DND-41 (cell line): ENCODE measurements at regions not wholly inside any gene's neighbourhood (a gene's known extent, or its start where the extent isn't known, plus 50 kb on each side); places are given as distances from the start of the nearest gene placed in this dataset.

Experiments used
- ATAC-seq: fragments of 200-7000 bp; cut with Tn5 transposase; 3 replicates; pipeline ENCODE4 v1.9.1; 2021; ENCODE audit warnings: low read depth; ENCODE audit not compliant: insufficient read depth
- DNase-seq: peaks from one replicate; pipeline ENCODE4 v3.0.0-alpha.2; 2020
- H2AFZ ChIP-seq: 2 replicates; pipeline ENCODE4 v1.6.0; 2012; ENCODE audit warnings: low read depth, low read length
- H3K27ac ChIP-seq: 2 replicates; pipeline ENCODE4 v1.5.1; 2012; ENCODE audit warnings: low read length, inconsistent platforms
- H3K27me3 ChIP-seq: fragments of 200-600 bp; sonication (generic); 2 replicates; pipeline ENCODE4 v1.6.0; 2012; ENCODE audit warnings: low read length, mild to moderate bottlenecking, inconsistent platforms; ENCODE audit not compliant: insufficient read depth, poor library complexity
- H3K36me3 ChIP-seq: 2 replicates; pipeline ENCODE4 v1.5.1; 2012; ENCODE audit warnings: low read length, inconsistent platforms; ENCODE audit not compliant: insufficient read depth
- H3K4me1 ChIP-seq: 2 replicates; pipeline ENCODE4 v1.5.1; 2012; ENCODE audit warnings: mild to moderate bottlenecking, low read length; ENCODE audit not compliant: insufficient read depth
- H3K4me2 ChIP-seq: 2 replicates; pipeline ENCODE4 v1.6.0; 2012; ENCODE audit warnings: mild to moderate bottlenecking, moderate library complexity, low read length, inconsistent platforms; ENCODE audit not compliant: insufficient read depth
- H3K4me3 ChIP-seq, 2 experiments: fragments of 200-600 bp in 1 of 2; shearing (Covaris generic) in 1 of 2; 2 replicates each; pipeline ENCODE4 v1.5.1; 2012 to 2016; ENCODE audit warnings: inconsistent platforms in 2 of 2, low read length in 2 of 2, mild to moderate bottlenecking in 2 of 2, low read depth in 1 of 2, moderate library complexity in 1 of 2
- H3K79me2 ChIP-seq: 2 replicates; pipeline ENCODE4 v1.6.0; 2012; ENCODE audit warnings: low read length, inconsistent platforms; ENCODE audit not compliant: insufficient read depth
- H3K9ac ChIP-seq: 2 replicates; pipeline ENCODE4 v1.6.0; 2012; ENCODE audit warnings: low read depth, mild to moderate bottlenecking, inconsistent platforms, low read length, moderate library complexity
- H3K9me3 ChIP-seq: 2 replicates; pipeline ENCODE4 v1.5.1; 2012; ENCODE audit warnings: low read length, moderate library complexity, mild to moderate bottlenecking, inconsistent platforms; ENCODE audit not compliant: insufficient read depth, severe bottlenecking
- H4K20me1 ChIP-seq: 2 replicates; pipeline ENCODE4 v1.6.0; 2012; ENCODE audit warnings: low read length; ENCODE audit not compliant: insufficient read depth
- EZH2 ChIP-seq: IDR thresholded peaks from 3 replicates; pipeline ENCODE4 v1.6.1; 2012; ENCODE audit warnings: borderline replicate concordance, low read depth, mild to moderate bottlenecking, moderate library complexity, low read length, inconsistent platforms; ENCODE audit not compliant: severe bottlenecking
- TF ChIP-seq, protein P1 (sequence below): IDR thresholded peaks from 2 replicates; pipeline ENCODE4 v1.5.1; 2012; ENCODE audit warnings: borderline replicate concordance, low read length, moderate library complexity, mild to moderate bottlenecking; ENCODE audit not compliant: poor library complexity, severe bottlenecking; ENCODE audit errors: extremely low read depth

DNA sequence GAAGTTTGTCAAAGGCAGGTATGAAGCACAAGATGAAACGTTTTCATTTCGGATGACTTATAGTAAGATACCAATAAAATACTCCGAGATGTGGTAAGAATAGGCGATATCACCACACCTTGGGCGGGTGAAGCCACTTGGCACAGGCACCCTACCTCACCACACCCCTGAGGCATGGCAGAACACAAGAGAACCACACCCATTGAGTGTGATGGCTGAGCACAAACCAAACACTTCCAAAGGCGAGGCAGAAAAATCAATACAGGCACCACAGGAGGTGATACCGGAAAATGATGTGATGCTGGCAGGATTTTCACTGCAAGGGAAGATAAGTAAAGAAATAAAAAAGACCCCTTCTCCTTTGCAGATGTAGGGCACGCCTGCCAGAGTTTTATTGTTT is 332.9 kb upstream of the PRDM1 start:
- no peak overlapping the region for H2AFZ ChIP-seq
- H3K27ac ChIP-seq: no peak overlapping the region
- TF ChIP-seq EZH2: no peak
- TF ChIP-seq, protein P1, sequence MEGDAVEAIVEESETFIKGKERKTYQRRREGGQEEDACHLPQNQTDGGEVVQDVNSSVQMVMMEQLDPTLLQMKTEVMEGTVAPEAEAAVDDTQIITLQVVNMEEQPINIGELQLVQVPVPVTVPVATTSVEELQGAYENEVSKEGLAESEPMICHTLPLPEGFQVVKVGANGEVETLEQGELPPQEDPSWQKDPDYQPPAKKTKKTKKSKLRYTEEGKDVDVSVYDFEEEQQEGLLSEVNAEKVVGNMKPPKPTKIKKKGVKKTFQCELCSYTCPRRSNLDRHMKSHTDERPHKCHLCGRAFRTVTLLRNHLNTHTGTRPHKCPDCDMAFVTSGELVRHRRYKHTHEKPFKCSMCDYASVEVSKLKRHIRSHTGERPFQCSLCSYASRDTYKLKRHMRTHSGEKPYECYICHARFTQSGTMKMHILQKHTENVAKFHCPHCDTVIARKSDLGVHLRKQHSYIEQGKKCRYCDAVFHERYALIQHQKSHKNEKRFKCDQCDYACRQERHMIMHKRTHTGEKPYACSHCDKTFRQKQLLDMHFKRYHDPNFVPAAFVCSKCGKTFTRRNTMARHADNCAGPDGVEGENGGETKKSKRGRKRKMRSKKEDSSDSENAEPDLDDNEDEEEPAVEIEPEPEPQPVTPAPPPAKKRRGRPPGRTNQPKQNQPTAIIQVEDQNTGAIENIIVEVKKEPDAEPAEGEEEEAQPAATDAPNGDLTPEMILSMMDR: no peak
- no peaks in the 10 kb centered on the region for H3K79me2 ChIP-seq
- H3K36me3 ChIP-seq: no peaks in the 10 kb centered on the region
- ATAC-seq: no peak
- no peak overlapping the region for H3K9ac ChIP-seq
- no peak for DNase-seq
- no peak overlapping the region for H3K4me2 ChIP-seq
- H4K20me1 ChIP-seq: no peaks in the 10 kb centered on the region
- no peaks in the 10 kb centered on the region for H3K9me3 ChIP-seq
- no peak overlapping the region for H3K4me3 ChIP-seq
- H3K4me1 ChIP-seq: peaks cover 15% of the 10 kb centered on the region
- H3K27me3 ChIP-seq: no peaks in the 10 kb centered on the region

DNA sequence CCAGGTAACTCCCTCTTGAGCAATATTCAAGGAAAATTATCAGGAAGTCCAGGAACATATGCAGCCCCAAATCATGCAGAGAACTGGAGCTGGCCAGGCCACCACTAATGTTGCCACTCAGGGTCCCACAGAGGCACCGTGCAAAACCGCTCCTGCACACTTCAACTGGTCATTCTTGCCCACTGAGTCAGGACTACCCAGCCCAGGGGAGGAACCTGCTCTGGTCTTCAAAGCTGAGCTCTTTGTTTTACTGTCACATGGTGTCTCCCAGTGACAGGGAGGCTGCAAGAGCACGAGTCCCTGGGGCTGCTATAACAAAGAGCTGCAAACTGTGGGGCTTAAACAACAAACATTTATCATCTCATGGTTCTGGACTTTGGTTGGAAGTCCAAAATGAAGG is 336.0 kb upstream of the PRDM1 start:
- no peak for DNase-seq
- ATAC-seq: no peak
- no peak overlapping the region for H3K4me2 ChIP-seq
- H3K36me3 ChIP-seq: no peaks in the 10 kb centered on the region
- no peaks in the 10 kb centered on the region for H4K20me1 ChIP-seq
- no peaks in the 10 kb centered on the region for H3K79me2 ChIP-seq
- H3K9ac ChIP-seq: no peak overlapping the region
- no peaks in the 10 kb centered on the region for H3K9me3 ChIP-seq
- no peak overlapping the region for H3K4me3 ChIP-seq
- H2AFZ ChIP-seq: no peak overlapping the region
- H3K4me1 ChIP-seq: peaks cover 16% of the 10 kb centered on the region
- H3K27ac ChIP-seq: no peak overlapping the region
- TF ChIP-seq EZH2: no peak
- TF ChIP-seq, protein P1: no peak
- H3K27me3 ChIP-seq: no peaks in the 10 kb centered on the region

DNA sequence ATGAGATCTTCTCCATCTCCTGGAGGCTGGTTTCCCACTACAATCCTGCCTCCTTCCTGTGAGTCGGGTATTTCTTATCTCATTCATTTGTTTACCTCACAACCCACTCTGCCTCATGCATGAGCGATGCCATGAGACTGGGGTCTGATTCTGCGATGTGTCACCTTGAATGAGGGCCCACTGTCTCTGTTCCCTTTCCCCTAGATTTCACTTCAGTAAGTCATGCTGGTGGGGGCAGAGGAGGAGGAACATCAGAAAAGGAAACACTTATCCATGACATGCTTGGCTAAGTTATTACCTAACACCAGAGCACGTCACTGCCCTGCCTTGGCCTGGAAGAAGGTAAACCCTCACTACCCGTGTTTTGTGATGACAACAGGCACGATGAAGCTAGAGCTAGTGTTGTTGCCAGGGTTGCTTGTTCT is 337.4 kb upstream of the PRDM1 start:
- Histone ChIP-seq H3K27ac (no peak overlapping the region), H2AFZ (0 out of 2 replicates have a peak overlapping the region, but pooled peaks have one; percentile 10), H3K27me3 (no peaks in the 10 kb centered on the region), H3K9ac (no peak overlapping the region), H3K4me2 (no peak overlapping the region), H3K9me3 (no peaks in the 10 kb centered on the region), H4K20me1 (no peaks in the 10 kb centered on the region), H3K4me3 (no peak overlapping the region), H3K4me1 (peaks cover 16% of the 10 kb centered on the region), H3K36me3 (no peaks in the 10 kb centered on the region), H3K79me2 (no peaks in the 10 kb centered on the region)
- TF ChIP-seq EZH2: no peak
- TF ChIP-seq, protein P1: no peak
- ATAC-seq: peak; percentile 17; the same call in 1 of the 3 replicates
- DNase-seq: no peak

DNA sequence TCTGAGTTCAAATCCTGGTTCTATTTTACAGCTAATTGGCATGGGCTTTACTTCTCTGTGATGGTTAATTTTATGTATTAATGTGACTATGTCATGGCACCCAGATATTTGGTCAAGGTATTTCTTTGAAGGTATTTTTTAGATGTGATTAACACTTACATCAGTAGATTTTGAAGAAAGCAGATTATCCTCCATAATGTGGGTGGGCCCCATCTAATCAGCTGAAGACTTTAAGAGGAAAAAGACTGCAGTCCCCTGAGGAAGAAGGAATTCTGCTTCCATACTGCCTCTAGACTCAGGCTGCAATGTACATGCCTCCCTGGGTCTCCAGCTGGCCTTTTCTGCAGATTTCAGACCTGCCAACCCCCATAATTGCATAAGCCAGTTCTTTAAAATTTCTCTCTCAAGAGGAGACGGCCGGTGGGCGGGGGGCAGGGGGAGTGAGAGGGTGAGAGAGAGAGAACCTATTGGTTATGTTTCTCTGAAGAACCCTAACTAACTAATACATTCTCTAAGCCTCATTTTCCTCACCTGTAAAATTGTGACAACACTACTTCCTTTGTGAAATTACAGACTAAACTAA is 338.2 kb upstream of the PRDM1 start:
- DNase-seq (no peak), ATAC-seq (no peak)
- TF ChIP-seq EZH2: no peak
- TF ChIP-seq, protein P1: no peak
- no peak overlapping the region for H3K4me3 ChIP-seq
- no peak overlapping the region for H3K4me2 ChIP-seq
- H4K20me1 ChIP-seq: no peaks in the 10 kb centered on the region
- H3K27me3 ChIP-seq: no peaks in the 10 kb centered on the region
- no peaks in the 10 kb centered on the region for H3K79me2 ChIP-seq
- H3K4me1 ChIP-seq: peaks cover 16% of the 10 kb centered on the region
- H3K36me3 ChIP-seq: no peaks in the 10 kb centered on the region
- H3K9me3 ChIP-seq: no peaks in the 10 kb centered on the region
- H3K9ac ChIP-seq: no peak overlapping the region
- H3K27ac ChIP-seq: no peak overlapping the region
- H2AFZ ChIP-seq: no peak overlapping the region
